CD4-positive, CD25-positive, alpha-beta regulatory T cell (primary cell): ENCODE measurements at regions not wholly inside any gene's neighbourhood (a gene's known extent, or its start where the extent isn't known, plus 50 kb on each side); places are given as distances from the start of the nearest gene placed in this dataset.

Experiments
- ATAC-seq, 2 donors: fragments of 150-1000 bp; cut with Tn5 transposase; one replicate each; pipeline ENCODE4 v1.10.0; 2021; ENCODE audit warnings: low read depth in 2 of 2, moderate number of reproducible peaks in 2 of 2, moderate library complexity in 1 of 2
- DNase-seq, 3 donors: peaks; one replicate each; pipeline versions ENCODE4 v3.0.0 to v3.0.0-alpha.2; 2012 to 2022; ENCODE audit warnings: mixed read lengths in 1 of 3
- H3K27ac ChIP-seq: one replicate; pipeline ENCODE4 v1.7.0; 2013; ENCODE audit warnings: mild to moderate bottlenecking, low read length; ENCODE audit not compliant: insufficient read depth, poor library complexity, severe bottlenecking
- H3K27me3 ChIP-seq: one replicate; pipeline ENCODE4 v1.7.0; 2013; ENCODE audit warnings: low read length; ENCODE audit not compliant: control insufficient read depth, insufficient read depth
- H3K36me3 ChIP-seq: one replicate; pipeline ENCODE4 v1.7.0; 2013; ENCODE audit warnings: mild to moderate bottlenecking, low read length, moderate library complexity; ENCODE audit not compliant: control insufficient read depth, insufficient read depth
- H3K4me1 ChIP-seq: 2 replicates; pipeline ENCODE4 v1.7.0; 2013; ENCODE audit warnings: mild to moderate bottlenecking, low read length; ENCODE audit not compliant: insufficient read depth, control insufficient read depth, poor library complexity, severe bottlenecking
- H3K4me3 ChIP-seq: one replicate; pipeline ENCODE4 v1.7.0; 2013; ENCODE audit warnings: low read depth, mild to moderate bottlenecking, low read length, moderate library complexity
- H3K9me3 ChIP-seq, 2 experiments: 1 replicate in 1 of 2; 2 replicates in 1 of 2; pipeline ENCODE4 v1.7.0; 2013; ENCODE audit warnings: low read length in 2 of 2, mild to moderate bottlenecking in 1 of 2, moderate library complexity in 1 of 2; ENCODE audit not compliant: control insufficient read depth in 2 of 2
- H3K27ac Mint-ChIP-seq, 3 donors: one replicate each; pipeline ENCODE4 v1.8.0; 2020 to 2022; ENCODE audit warnings: mild to moderate bottlenecking in 3 of 3, mixed read lengths in 3 of 3, moderate library complexity in 2 of 3
- H3K27me3 Mint-ChIP-seq: one replicate; pipeline ENCODE4 v1.8.0; 2022; ENCODE audit warnings: mild to moderate bottlenecking, mixed read lengths
- H3K36me3 Mint-ChIP-seq: one replicate; pipeline ENCODE4 v1.8.0; 2020; ENCODE audit warnings: mixed read lengths
- H3K4me1 Mint-ChIP-seq, 4 donors: one replicate each; pipeline ENCODE4 v1.8.0; 2020 to 2022; ENCODE audit warnings: mixed read lengths in 4 of 4, mild to moderate bottlenecking in 1 of 4
- H3K4me3 Mint-ChIP-seq, 4 donors: one replicate each; pipeline ENCODE4 v1.8.0; 2020 to 2022; ENCODE audit warnings: mild to moderate bottlenecking in 4 of 4, mixed read lengths in 4 of 4, moderate library complexity in 3 of 4
- H3K9me3 Mint-ChIP-seq, 7 donors: one replicate each; pipeline ENCODE4 v1.8.0; 2020 to 2022; ENCODE audit warnings: mixed read lengths in 7 of 7, mild to moderate bottlenecking in 3 of 7, moderate library complexity in 2 of 7

GRCh38 chr4:145381163-145381562 lies 100.5 kb upstream of the SMAD1 start:
- Histone ChIP-seq H3K27me3 (no peaks in the 10 kb centered on the region), H3K4me1 (no peaks in the 10 kb centered on the region), H3K9me3 (no peaks in the 10 kb centered on the region), H3K27ac (no peak overlapping the region), H3K4me3 (no peak overlapping the region), H3K36me3 (no peaks in the 10 kb centered on the region)
- Mint-ChIP-seq H3K36me3 (no peaks in the 10 kb centered on the region), H3K4me1 (no peaks in the 10 kb centered on the region), H3K9me3 (peaks cover 0 to 4% (median 0%) of the 10 kb centered on the region in 7 donors), H3K27me3 (peaks cover 5% of the 10 kb centered on the region), H3K27ac (no peak overlapping the region), H3K4me3 (no peak overlapping the region)
- ATAC-seq (no peak), DNase-seq (no peak)

DNA sequence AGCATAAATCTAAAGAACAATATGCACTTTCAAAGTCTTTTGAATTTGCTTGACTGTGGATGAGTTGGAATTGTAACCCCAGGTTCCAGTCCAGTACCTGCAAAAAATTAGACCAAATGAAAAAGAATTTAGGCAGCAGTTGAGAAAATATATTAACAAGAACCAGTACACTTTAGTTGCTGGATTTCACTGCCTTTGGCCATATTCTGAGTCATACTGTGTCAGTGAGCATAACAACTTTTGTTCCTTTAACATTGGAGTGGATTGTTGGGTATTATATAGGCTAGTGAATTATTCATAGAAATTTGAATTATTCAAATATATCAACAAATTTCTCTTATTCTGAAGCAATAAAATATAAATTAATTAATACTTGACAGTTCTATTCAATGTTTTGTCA lies 101.5 kb upstream of the SMAD1 start:
- Histone ChIP-seq H3K27me3 (no peaks in the 10 kb centered on the region), H3K9me3 (no peaks in the 10 kb centered on the region), H3K4me3 (no peak overlapping the region), H3K27ac (no peak overlapping the region), H3K36me3 (no peaks in the 10 kb centered on the region), H3K4me1 (no peaks in the 10 kb centered on the region)
- no peak for ATAC-seq
- Mint-ChIP-seq H3K4me3 (no peak overlapping the region), H3K27me3 (peaks cover 5% of the 10 kb centered on the region), H3K9me3 (peaks cover 0 to 7% (median 0%) of the 10 kb centered on the region in 7 donors), H3K36me3 (no peaks in the 10 kb centered on the region), H3K27ac (no peak overlapping the region), H3K4me1 (no peaks in the 10 kb centered on the region)
- no peak for DNase-seq

GRCh38 chr4:145375416-145375815 lies 106.2 kb upstream of the SMAD1 start:
- Histone ChIP-seq H3K4me1 (no peaks in the 10 kb centered on the region), H3K27me3 (no peaks in the 10 kb centered on the region), H3K9me3 (no peaks in the 10 kb centered on the region), H3K4me3 (no peak overlapping the region), H3K36me3 (no peaks in the 10 kb centered on the region), H3K27ac (no peak overlapping the region)
- no peak for DNase-seq
- no peak overlapping the region for H3K27ac Mint-ChIP-seq
- H3K27me3 Mint-ChIP-seq, result no peaks in the 10 kb centered on the region
- H3K36me3 Mint-ChIP-seq, result no peaks in the 10 kb centered on the region
- no peak for ATAC-seq
- H3K9me3 Mint-ChIP-seq, result peaks cover 0 to 5% (median 0%) of the 10 kb centered on the region in 7 donors
- no peak overlapping the region for H3K4me3 Mint-ChIP-seq
- no peaks in the 10 kb centered on the region for H3K4me1 Mint-ChIP-seq

GRCh38 chr4:145352438-145353145 lies 129.1 kb upstream of the SMAD1 start:
- H3K36me3 ChIP-seq, result no peaks in the 10 kb centered on the region
- DNase-seq, result no peak
- H3K4me1 Mint-ChIP-seq, result no peaks in the 10 kb centered on the region
- no peak overlapping the region for H3K27ac Mint-ChIP-seq
- H3K27ac ChIP-seq, result no peak overlapping the region
- ATAC-seq, result no peak
- no peak overlapping the region for H3K4me3 Mint-ChIP-seq
- H3K4me1 ChIP-seq, result no peaks in the 10 kb centered on the region
- H3K9me3 ChIP-seq, result no peaks in the 10 kb centered on the region
- H3K36me3 Mint-ChIP-seq, result no peaks in the 10 kb centered on the region
- no peaks in the 10 kb centered on the region for H3K27me3 ChIP-seq
- no peak overlapping the region for H3K4me3 ChIP-seq
- H3K27me3 Mint-ChIP-seq, result peaks cover 13% of the 10 kb centered on the region
- peaks cover 0 to 1% (median 0%) of the 10 kb centered on the region in 7 donors for H3K9me3 Mint-ChIP-seq

DNA sequence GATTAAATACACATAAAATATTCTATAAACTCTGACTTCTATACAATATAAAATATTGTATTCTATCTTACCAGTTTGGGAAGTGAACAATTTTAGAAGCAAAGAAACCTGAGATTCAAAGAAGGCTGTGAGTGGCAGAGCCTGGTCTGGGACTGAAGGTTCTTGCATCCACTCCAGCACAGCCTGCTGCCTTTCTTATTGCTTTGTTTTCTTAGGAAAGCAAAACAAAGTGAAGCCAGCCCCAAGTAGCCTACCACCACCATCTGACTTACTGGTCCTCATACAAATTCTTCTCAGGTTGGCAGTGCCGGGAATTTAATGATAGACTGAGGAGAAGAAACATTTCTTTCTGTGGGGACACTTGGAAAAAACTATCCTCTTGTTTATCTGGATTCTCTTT lies 129.7 kb upstream of the SMAD1 start:
- H3K4me1 ChIP-seq, result no peaks in the 10 kb centered on the region
- no peak overlapping the region for H3K27ac Mint-ChIP-seq
- H3K36me3 ChIP-seq, result no peaks in the 10 kb centered on the region
- H3K36me3 Mint-ChIP-seq, result no peaks in the 10 kb centered on the region
- no peak for DNase-seq
- H3K9me3 Mint-ChIP-seq, result peaks cover 0 to 1% (median 0%) of the 10 kb centered on the region in 7 donors
- no peak overlapping the region for H3K4me3 Mint-ChIP-seq
- no peak overlapping the region for H3K27ac ChIP-seq
- H3K4me1 Mint-ChIP-seq, result no peaks in the 10 kb centered on the region
- no peak overlapping the region for H3K4me3 ChIP-seq
- H3K27me3 Mint-ChIP-seq, result peaks cover 11% of the 10 kb centered on the region
- H3K9me3 ChIP-seq, result no peaks in the 10 kb centered on the region
- no peaks in the 10 kb centered on the region for H3K27me3 ChIP-seq
- ATAC-seq, result no peak

GRCh38 chr4:145351162-145351561 lies 130.5 kb upstream of the SMAD1 start:
- no peak overlapping the region for H3K4me3 ChIP-seq
- ATAC-seq, result no peak
- no peaks in the 10 kb centered on the region for H3K4me1 Mint-ChIP-seq
- no peak overlapping the region for H3K27ac Mint-ChIP-seq
- no peak overlapping the region for H3K4me3 Mint-ChIP-seq
- no peaks in the 10 kb centered on the region for H3K4me1 ChIP-seq
- H3K9me3 Mint-ChIP-seq, result peaks cover 0 to 1% (median 0%) of the 10 kb centered on the region in 7 donors
- H3K36me3 Mint-ChIP-seq, result no peaks in the 10 kb centered on the region
- H3K27ac ChIP-seq, result no peak overlapping the region
- no peaks in the 10 kb centered on the region for H3K9me3 ChIP-seq
- no peaks in the 10 kb centered on the region for H3K36me3 ChIP-seq
- H3K27me3 ChIP-seq, result no peaks in the 10 kb centered on the region
- DNase-seq, result no peak
- H3K27me3 Mint-ChIP-seq, result peaks cover 4% of the 10 kb centered on the region

DNA sequence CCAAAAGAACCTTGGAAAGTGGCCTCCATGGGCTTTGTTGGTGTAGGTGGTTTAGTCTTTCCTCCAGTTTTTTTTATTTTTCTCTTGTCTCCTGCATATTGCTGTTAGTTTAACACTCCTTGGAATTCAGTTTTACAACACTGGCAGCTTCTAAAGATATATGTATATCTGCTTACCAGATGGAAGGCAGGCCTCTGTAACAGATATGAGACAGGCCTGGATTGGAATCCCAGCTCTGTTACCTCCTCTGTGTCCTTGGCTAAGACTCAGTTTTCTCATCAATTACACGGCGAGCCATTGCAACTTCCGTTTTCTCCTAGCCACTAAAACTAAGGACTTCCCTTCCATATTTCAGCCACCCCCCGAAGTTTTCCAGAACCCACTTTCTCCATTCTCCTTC lies 133.4 kb upstream of the SMAD1 start:
- Histone ChIP-seq H3K4me1 (no peaks in the 10 kb centered on the region), H3K9me3 (no peaks in the 10 kb centered on the region), H3K4me3 (no peak overlapping the region), H3K27me3 (no peaks in the 10 kb centered on the region), H3K36me3 (no peaks in the 10 kb centered on the region), H3K27ac (no peak overlapping the region)
- Mint-ChIP-seq H3K4me3 (no peak overlapping the region), H3K9me3 (no peaks in the 10 kb centered on the region), H3K4me1 (no peaks in the 10 kb centered on the region), H3K36me3 (no peaks in the 10 kb centered on the region), H3K27ac (no peak overlapping the region), H3K27me3 (peaks cover 4% of the 10 kb centered on the region)
- ATAC-seq, result no peak
- DNase-seq, result no peak

GRCh38 chr4:145347684-145348083 lies 134.0 kb upstream of the SMAD1 start:
- Histone ChIP-seq H3K4me3 (no peak overlapping the region), H3K4me1 (no peaks in the 10 kb centered on the region), H3K27me3 (no peaks in the 10 kb centered on the region), H3K27ac (no peak overlapping the region), H3K36me3 (no peaks in the 10 kb centered on the region), H3K9me3 (no peaks in the 10 kb centered on the region)
- no peak overlapping the region for H3K27ac Mint-ChIP-seq
- no peaks in the 10 kb centered on the region for H3K4me1 Mint-ChIP-seq
- H3K27me3 Mint-ChIP-seq, result peaks cover 4% of the 10 kb centered on the region
- no peak overlapping the region for H3K4me3 Mint-ChIP-seq
- H3K36me3 Mint-ChIP-seq, result no peaks in the 10 kb centered on the region
- no peaks in the 10 kb centered on the region for H3K9me3 Mint-ChIP-seq
- ATAC-seq (no peak), DNase-seq (no peak)
